Kidney epithelial cell (primary cell): ENCODE measurements at regions not wholly inside any gene's neighbourhood (a gene's known extent, or its start where the extent isn't known, plus 50 kb on each side); places are given as distances from the start of the nearest gene placed in this dataset.

Experiments used
- DNase-seq: peaks from one replicate; pipeline ENCODE4 v3.0.0-alpha.2; 2010; ENCODE audit warnings: low read depth
- H3K27me3 ChIP-seq: 2 replicates; pipeline ENCODE4 v1.6.0; 2011; ENCODE audit warnings: low read length; ENCODE audit not compliant: control insufficient read depth, insufficient read depth
- H3K36me3 ChIP-seq: 2 replicates; pipeline ENCODE4 v1.5.1; 2011; ENCODE audit warnings: low read length; ENCODE audit not compliant: control insufficient read depth, insufficient read depth
- H3K4me3 ChIP-seq: 2 replicates; pipeline ENCODE4 v1.5.1; 2011; ENCODE audit warnings: low read depth, mild to moderate bottlenecking, control low read depth, low read length
- TF ChIP-seq, protein P1 (sequence below): IDR thresholded peaks from 2 replicates; pipeline ENCODE4 v1.5.1; 2011; ENCODE audit warnings: mild to moderate bottlenecking, moderate library complexity, low read length, control low read depth, inconsistent platforms; ENCODE audit not compliant: insufficient read depth, poor library complexity, severe bottlenecking

GRCh38 chrX:25198891-25199290 is 183.1 kb upstream of the ARX start:
- TF ChIP-seq, protein P1, sequence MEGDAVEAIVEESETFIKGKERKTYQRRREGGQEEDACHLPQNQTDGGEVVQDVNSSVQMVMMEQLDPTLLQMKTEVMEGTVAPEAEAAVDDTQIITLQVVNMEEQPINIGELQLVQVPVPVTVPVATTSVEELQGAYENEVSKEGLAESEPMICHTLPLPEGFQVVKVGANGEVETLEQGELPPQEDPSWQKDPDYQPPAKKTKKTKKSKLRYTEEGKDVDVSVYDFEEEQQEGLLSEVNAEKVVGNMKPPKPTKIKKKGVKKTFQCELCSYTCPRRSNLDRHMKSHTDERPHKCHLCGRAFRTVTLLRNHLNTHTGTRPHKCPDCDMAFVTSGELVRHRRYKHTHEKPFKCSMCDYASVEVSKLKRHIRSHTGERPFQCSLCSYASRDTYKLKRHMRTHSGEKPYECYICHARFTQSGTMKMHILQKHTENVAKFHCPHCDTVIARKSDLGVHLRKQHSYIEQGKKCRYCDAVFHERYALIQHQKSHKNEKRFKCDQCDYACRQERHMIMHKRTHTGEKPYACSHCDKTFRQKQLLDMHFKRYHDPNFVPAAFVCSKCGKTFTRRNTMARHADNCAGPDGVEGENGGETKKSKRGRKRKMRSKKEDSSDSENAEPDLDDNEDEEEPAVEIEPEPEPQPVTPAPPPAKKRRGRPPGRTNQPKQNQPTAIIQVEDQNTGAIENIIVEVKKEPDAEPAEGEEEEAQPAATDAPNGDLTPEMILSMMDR, result no peak
- Histone ChIP-seq H3K4me3 (no peak overlapping the region), H3K27me3 (no peaks in the 10 kb centered on the region), H3K36me3 (no peaks in the 10 kb centered on the region)
- no peak for DNase-seq

- Histone ChIP-seq H3K36me3 (no peaks in the 10 kb centered on the region), H3K4me3 (no peak overlapping the region), H3K27me3 (no peaks in the 10 kb centered on the region)
- DNase-seq, result no peak
- TF ChIP-seq, protein P1, result no peak
These were observed 182.5 kb upstream of the ARX start for GRCh38 chrX:25198253-25198652.

GRCh38 chrX:25196221-25196620 is 180.5 kb upstream of the ARX start:
- DNase-seq, result no peak
- no peak overlapping the region for H3K4me3 ChIP-seq
- TF ChIP-seq, protein P1, result no peak
- no peaks in the 10 kb centered on the region for H3K36me3 ChIP-seq
- no peaks in the 10 kb centered on the region for H3K27me3 ChIP-seq

GRCh38 chrX:25191403-25191802 is 175.6 kb upstream of the ARX start:
- DNase-seq, result no peak
- H3K36me3 ChIP-seq, result no peaks in the 10 kb centered on the region
- H3K27me3 ChIP-seq, result no peaks in the 10 kb centered on the region
- no peak overlapping the region for H3K4me3 ChIP-seq
- TF ChIP-seq, protein P1, result no peak

GRCh38 chrX:25181775-25182174 is 166.0 kb upstream of the ARX start:
- Histone ChIP-seq H3K4me3 (no peak overlapping the region), H3K27me3 (no peaks in the 10 kb centered on the region), H3K36me3 (no peaks in the 10 kb centered on the region)
- TF ChIP-seq, protein P1, result no peak
- DNase-seq, result no peak

- DNase-seq, result no peak
- TF ChIP-seq, protein P1, result no peak
These were observed 164.5 kb upstream of the ARX start for GRCh38 chrX:25180242-25180641.

More at GRCh38 chrX:25180242-25180641, 164.5 kb upstream of the ARX start:
- no peak overlapping the region for H3K4me3 ChIP-seq
- H3K36me3 ChIP-seq, result no peaks in the 10 kb centered on the region
- no peaks in the 10 kb centered on the region for H3K27me3 ChIP-seq
